BJ (cell line): ENCODE measurements at regions not wholly inside any gene's neighbourhood (a gene's known extent, or its start where the extent isn't known, plus 50 kb on each side); places are given as distances from the start of the nearest gene placed in this dataset.
"Not testable (repeated sequence)": the region's sequence is repeated elsewhere in the genome, so short reads cannot be mapped to it uniquely, and the experiment has no call there.

Experiments used
- CTCF ChIA-PET: fragments of 350-600 bp; formaldehyde crosslinking; extraction: SDS; loops from one replicate; lab custom pipeline; 2021; ENCODE audit warnings: antibody characterized with exemption, inconsistent platforms; lab: Yijun Ruan, JAX
- POLR2A ChIA-PET: fragments of 300-600 bp; sonication (Branson Sonifier 250); formaldehyde crosslinking; extraction: SDS; loops from one replicate; lab custom pipeline; 2021; ENCODE audit warnings: antibody characterized with exemption; lab: Charles Lee
- DNase-seq: peaks from one replicate; pipeline ENCODE4 v3.0.0-alpha.2; 2011; ENCODE audit warnings: low read depth
- H3K27me3 ChIP-seq: 2 replicates; pipeline ENCODE4 v1.6.0; 2011; ENCODE audit warnings: low read length; ENCODE audit not compliant: control insufficient read depth, insufficient read depth
- H3K36me3 ChIP-seq: 2 replicates; pipeline ENCODE4 v1.5.1; 2011; ENCODE audit warnings: low read length; ENCODE audit not compliant: control insufficient read depth, insufficient read depth
- H3K4me3 ChIP-seq: 2 replicates; pipeline ENCODE4 v1.5.1; 2011; ENCODE audit warnings: low read depth, mild to moderate bottlenecking, control low read depth, low read length
- CTCF ChIP-seq: IDR thresholded peaks from 2 replicates; pipeline ENCODE4 v1.5.1; 2011; ENCODE audit warnings: low read depth, mild to moderate bottlenecking, control low read depth, inconsistent platforms, low read length, moderate library complexity; ENCODE audit not compliant: insufficient read depth

- Histone ChIP-seq H3K27me3 (no peaks in the 10 kb centered on the region; the same call in 1 of the 2 replicates), H3K4me3 (no peak overlapping the region), H3K36me3 (no peaks in the 10 kb centered on the region)
- ChIA-PET POLR2A (no interaction called here), CTCF (interaction anchor here (0.6 to 2.7 kb wide), 4 partner anchors 10 to 847 kb away, joined by 3 to 16 read pairs (median 4); no protein-coding TSS in a partner anchor)
- no peak for TF ChIP-seq CTCF
- no peak for DNase-seq
Measured at GRCh38 chr13:78131346-78131745, 212.7 kb upstream of the EDNRB start.

GRCh38 chr13:78129823-78130222 is 211.2 kb upstream of the EDNRB start:
- POLR2A ChIA-PET, result no interaction called here
- H3K27me3 ChIP-seq, result no peaks in the 10 kb centered on the region; the same call in 1 of the 2 replicates
- no peaks in the 10 kb centered on the region for H3K36me3 ChIP-seq
- CTCF ChIA-PET, result interaction anchor here (2.7 kb wide), 1 partner anchor 849 kb away, joined by 16 read pairs; no protein-coding TSS in a partner anchor
- TF ChIP-seq CTCF, result no peak
- DNase-seq, result no peak
- H3K4me3 ChIP-seq, result no peak overlapping the region

GRCh38 chr13:78129359-78129758 is 210.7 kb upstream of the EDNRB start:
- TF ChIP-seq CTCF, result no peak
- CTCF ChIA-PET, result interaction anchor here (2.7 kb wide), 1 partner anchor 849 kb away, joined by 16 read pairs; no protein-coding TSS in a partner anchor
- DNase-seq, result no peak

GRCh38 chr13:78121459-78122348 is 203.1 kb upstream of the EDNRB start:
- no peaks in the 10 kb centered on the region for H3K36me3 ChIP-seq
- no peaks in the 10 kb centered on the region for H3K27me3 ChIP-seq
- no peak for DNase-seq
- peak; percentile 83 for TF ChIP-seq CTCF
- H3K4me3 ChIP-seq, result no peak overlapping the region
- ChIA-PET CTCF (interaction anchor here (0.6 to 2.3 kb wide), 23 partner anchors 9 to 852 kb away, joined by 3 to 8 read pairs (median 4); no protein-coding TSS in a partner anchor), POLR2A (no interaction called here)

More at GRCh38 chr13:78129359-78129758, 210.7 kb upstream of the EDNRB start:
- Histone ChIP-seq H3K27me3 (no peaks in the 10 kb centered on the region; the same call in 1 of the 2 replicates), H3K36me3 (no peaks in the 10 kb centered on the region), H3K4me3 (no peak overlapping the region)
- POLR2A ChIA-PET, result no interaction called here

- H3K36me3 ChIP-seq, result no peaks in the 10 kb centered on the region
- DNase-seq, result no peak
- CTCF ChIA-PET, result interaction anchor here (0.6 to 2.3 kb wide), 25 partner anchors 10 to 853 kb away, joined by 3 to 8 read pairs (median 3); no protein-coding TSS in a partner anchor
- POLR2A ChIA-PET, result no interaction called here
- TF ChIP-seq CTCF, result no peak
- H3K27me3 ChIP-seq, result no peaks in the 10 kb centered on the region
- no peak overlapping the region for H3K4me3 ChIP-seq
Measured at GRCh38 chr13:78121001-78121400, 202.4 kb upstream of the EDNRB start.

GRCh38 chr13:78120144-78120543 is 201.5 kb upstream of the EDNRB start:
- H3K27me3 ChIP-seq, DNase-seq, POLR2A ChIA-PET, H3K4me3 ChIP-seq, H3K36me3 ChIP-seq: not testable (repeated sequence)
- CTCF ChIA-PET, result interaction anchor here (0.7 to 0.9 kb wide), 2 partner anchors 283 to 343 kb away, joined by 3 to 4 read pairs; no protein-coding TSS in a partner anchor

GRCh38 chr13:78117070-78117469 is 198.4 kb upstream of the EDNRB start:
- POLR2A ChIA-PET, CTCF ChIA-PET, DNase-seq, H3K36me3 ChIP-seq, H3K4me3 ChIP-seq, H3K27me3 ChIP-seq: not testable (repeated sequence)
